Subcutaneous abdominal adipose tissue (tissue), 5 donors: ENCODE measurements at regions not wholly inside any gene's neighbourhood (a gene's known extent, or its start where the extent isn't known, plus 50 kb on each side); places are given as distances from the start of the nearest gene placed in this dataset.
"Not testable (repeated sequence)": the region's sequence is repeated elsewhere in the genome, so short reads cannot be mapped to it uniquely, and the experiment has no call there.

Source experiments
- H3K27ac ChIP-seq: one replicate; pipeline ENCODE4 v1.7.0; 2013; ENCODE audit warnings: low read depth, mild to moderate bottlenecking, inconsistent platforms, low read length, moderate library complexity
- H3K27me3 ChIP-seq, 5 donors: one replicate each; pipeline ENCODE4 v1.7.0; 2013; ENCODE audit warnings: low read length in 5 of 5, inconsistent platforms in 1 of 5; ENCODE audit not compliant: control insufficient read depth in 5 of 5, insufficient read depth in 4 of 5
- H3K36me3 ChIP-seq, 5 donors: one replicate each; pipeline ENCODE4 v1.7.0; 2013; ENCODE audit warnings: low read length in 5 of 5; ENCODE audit not compliant: control insufficient read depth in 5 of 5, insufficient read depth in 5 of 5
- H3K4me1 ChIP-seq, 5 donors: one replicate each; pipeline ENCODE4 v1.7.0; 2013; ENCODE audit warnings: low read length in 5 of 5, mild to moderate bottlenecking in 3 of 5, moderate library complexity in 1 of 5; ENCODE audit not compliant: control insufficient read depth in 5 of 5, insufficient read depth in 5 of 5
- H3K4me3 ChIP-seq, 5 donors: one replicate each; pipeline ENCODE4 v1.7.0; 2013; ENCODE audit warnings: low read length in 5 of 5, low read depth in 1 of 5
- H3K9ac ChIP-seq, 5 donors: one replicate each; pipeline ENCODE4 v1.7.0; 2013; ENCODE audit warnings: low read length in 5 of 5, mild to moderate bottlenecking in 4 of 5, moderate library complexity in 3 of 5
- H3K9me3 ChIP-seq, 5 donors: one replicate each; pipeline ENCODE4 v1.7.0; 2013; ENCODE audit warnings: low read length in 5 of 5; ENCODE audit not compliant: control insufficient read depth in 5 of 5
- donor health status: healthy.
- donor health status: healthy.
- donor health status: healthy.
- donor health status: healthy.
- donor health status: healthy.

DNA sequence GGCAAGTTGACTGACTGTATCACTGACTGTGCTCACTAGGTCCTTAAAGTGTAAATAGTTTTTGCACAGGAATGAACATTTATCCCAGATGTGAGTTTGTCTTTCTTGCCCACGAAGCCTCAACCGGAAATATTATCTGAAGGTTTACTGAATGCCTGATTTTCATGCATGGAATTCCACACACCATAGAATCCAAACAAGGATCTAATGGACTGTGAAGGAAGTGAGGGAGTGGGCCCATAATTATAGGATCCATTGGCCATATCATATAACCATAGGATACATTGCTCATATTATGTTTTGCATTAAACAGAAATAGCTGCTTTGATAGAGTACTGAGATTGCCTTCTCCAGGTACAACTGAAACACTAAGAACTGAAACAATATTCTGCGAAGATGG is 1057.2 kb upstream of the EDIL3 start:
- Histone ChIP-seq H3K27ac (no peak overlapping the region), H3K4me1 (no peaks in the 10 kb centered on the region), H3K27me3 (no peaks in the 10 kb centered on the region), H3K9ac (no peak overlapping the region), H3K9me3 (no peaks in the 10 kb centered on the region), H3K36me3 (no peaks in the 10 kb centered on the region), H3K4me3 (no peak overlapping the region)

DNA sequence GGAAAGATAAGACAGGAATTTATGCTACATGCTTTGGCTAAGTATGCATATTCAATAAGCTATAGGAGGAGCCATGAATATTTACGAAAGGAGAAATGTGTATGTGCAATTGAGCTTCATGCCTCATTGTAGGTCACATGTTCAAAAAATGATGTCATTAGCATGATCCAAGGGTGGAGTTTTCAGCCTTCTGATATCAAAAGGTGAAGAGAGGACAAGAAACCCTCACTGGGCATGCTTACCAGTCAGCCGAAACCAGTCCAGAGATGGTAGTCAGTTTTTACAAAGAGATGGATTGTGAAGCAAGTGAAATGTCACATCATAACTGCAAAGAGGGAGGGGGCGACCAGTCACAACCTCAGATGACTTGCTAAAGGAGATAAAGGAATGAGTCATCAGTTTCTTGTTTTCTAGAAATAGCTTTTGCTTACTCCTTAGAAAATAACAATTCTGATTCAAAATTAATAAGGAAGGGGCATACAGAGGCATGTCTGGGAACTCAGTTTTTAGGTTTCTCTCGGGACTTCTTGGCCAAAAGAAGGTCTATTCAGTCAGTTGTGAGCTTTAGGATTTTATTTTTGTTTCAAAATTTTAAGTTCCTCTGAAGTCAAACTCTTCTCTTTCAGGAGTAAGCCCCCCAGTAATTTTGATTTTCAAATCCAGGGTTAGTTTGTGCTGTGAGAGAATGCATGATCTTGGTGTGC is 1067.8 kb upstream of the EDIL3 start:
- Histone ChIP-seq H3K4me1 (no peaks in the 10 kb centered on the region), H3K36me3 (no peaks in the 10 kb centered on the region), H3K4me3 (no peak overlapping the region), H3K27me3 (no peaks in the 10 kb centered on the region), H3K9ac (no peak overlapping the region), H3K9me3 (no peaks in the 10 kb centered on the region), H3K27ac (no peak overlapping the region)

DNA sequence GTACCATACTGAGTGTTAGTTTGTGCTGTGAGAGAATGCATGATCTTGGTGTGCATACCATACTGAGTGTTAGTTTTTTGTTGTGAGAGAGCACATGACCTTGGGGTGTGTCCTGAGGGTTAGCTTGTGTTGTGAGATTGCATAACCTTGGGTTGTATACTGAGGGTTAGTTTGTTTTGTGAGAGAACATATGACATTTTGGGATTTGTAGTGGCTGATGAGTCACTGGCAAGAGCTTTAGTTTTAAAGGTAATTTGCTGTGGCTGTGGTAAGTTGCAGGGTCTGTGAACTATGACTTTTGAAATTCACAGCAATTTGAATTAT is 1068.3 kb upstream of the EDIL3 start:
- no peak overlapping the region for H3K9ac ChIP-seq
- no peaks in the 10 kb centered on the region for H3K27me3 ChIP-seq
- no peak overlapping the region for H3K27ac ChIP-seq

DNA sequence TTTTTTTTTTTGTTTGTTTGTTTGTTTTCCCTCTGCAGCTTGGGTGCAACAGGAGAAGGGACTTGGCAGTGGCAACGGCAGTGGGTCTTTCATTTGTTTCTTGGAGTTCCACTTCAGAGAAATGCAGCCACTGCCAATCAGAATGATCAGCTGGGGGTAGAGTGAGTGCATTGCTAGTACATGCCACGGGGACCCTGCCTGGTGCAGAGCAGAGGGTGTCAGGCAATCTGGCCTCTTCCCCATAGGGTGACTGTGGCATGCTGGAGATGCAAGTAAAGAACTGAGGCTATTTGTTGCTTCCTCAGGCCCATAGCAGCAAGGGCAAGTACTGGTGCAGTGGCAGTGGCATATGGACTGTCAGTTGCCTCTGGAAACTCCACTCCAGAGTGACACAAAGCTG is 1073.6 kb upstream of the EDIL3 start:
- Histone ChIP-seq H3K27ac (no peak overlapping the region), H3K9me3 (no peaks in the 10 kb centered on the region), H3K4me1 (no peaks in the 10 kb centered on the region), H3K4me3 (no peak overlapping the region), H3K27me3 (peaks cover 0 to 4% (median 0%) of the 10 kb centered on the region in 5 donors), H3K36me3 (no peaks in the 10 kb centered on the region), H3K9ac (no peak overlapping the region)

More for the DNA sequence above, 1068.3 kb upstream of the EDIL3 start:
- no peak overlapping the region for H3K4me3 ChIP-seq
- no peaks in the 10 kb centered on the region for H3K9me3 ChIP-seq
- H3K36me3 ChIP-seq, result no peaks in the 10 kb centered on the region
- no peaks in the 10 kb centered on the region for H3K4me1 ChIP-seq

DNA sequence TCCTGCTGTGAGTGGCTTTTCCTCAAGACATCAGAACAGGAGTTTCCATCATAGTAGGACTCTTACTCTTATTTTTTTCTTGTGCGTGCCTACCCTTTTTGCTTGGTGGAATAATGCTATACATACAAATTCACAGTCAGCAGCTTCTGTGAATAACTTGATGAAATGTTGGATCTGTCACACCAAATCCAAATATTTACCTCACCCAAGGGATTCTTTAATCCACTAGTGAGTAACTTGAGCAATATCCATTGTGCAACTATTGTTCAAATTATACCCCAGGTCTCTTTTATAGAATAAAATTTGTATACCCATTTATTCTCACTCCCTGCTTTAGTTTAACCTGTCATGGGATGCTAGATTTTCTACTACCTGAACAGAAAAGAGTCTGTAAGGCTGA is 1078.3 kb upstream of the EDIL3 start:
- no peak overlapping the region for H3K4me3 ChIP-seq
- H3K36me3 ChIP-seq, result no peaks in the 10 kb centered on the region
- peaks cover 0 to 4% (median 0%) of the 10 kb centered on the region in 5 donors for H3K27me3 ChIP-seq
- H3K4me1 ChIP-seq, result no peaks in the 10 kb centered on the region
- H3K9ac ChIP-seq, result no peak overlapping the region
- peaks cover 0 to 6% (median 0%) of the 10 kb centered on the region in 5 donors for H3K9me3 ChIP-seq
- no peak overlapping the region for H3K27ac ChIP-seq

DNA sequence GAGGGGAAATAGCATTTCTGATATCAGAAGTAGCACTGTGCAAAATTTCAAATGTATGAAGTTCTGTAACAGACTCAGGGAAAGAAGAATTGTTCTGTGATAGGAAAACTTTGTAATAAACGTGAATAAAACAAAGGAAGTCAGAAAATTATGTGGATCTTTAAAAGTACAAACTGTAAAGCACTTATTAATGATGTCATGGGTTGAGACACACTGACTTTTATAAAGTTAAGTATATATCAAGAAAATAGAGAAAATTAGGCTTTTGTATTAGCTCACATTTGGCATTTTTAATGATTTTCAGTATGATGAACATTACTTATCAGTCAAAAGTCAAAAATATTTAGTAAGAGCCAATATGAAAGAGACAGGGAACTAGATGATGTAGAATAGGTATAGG is 1081.7 kb upstream of the EDIL3 start:
- no peak overlapping the region for H3K4me3 ChIP-seq
- no peaks in the 10 kb centered on the region for H3K36me3 ChIP-seq
- H3K27me3 ChIP-seq, result no peaks in the 10 kb centered on the region
- H3K4me1 ChIP-seq, result no peaks in the 10 kb centered on the region
- H3K9me3 ChIP-seq, result peaks cover 0 to 6% (median 0%) of the 10 kb centered on the region in 5 donors
- no peak overlapping the region for H3K27ac ChIP-seq
- H3K9ac ChIP-seq, result no peak overlapping the region

DNA sequence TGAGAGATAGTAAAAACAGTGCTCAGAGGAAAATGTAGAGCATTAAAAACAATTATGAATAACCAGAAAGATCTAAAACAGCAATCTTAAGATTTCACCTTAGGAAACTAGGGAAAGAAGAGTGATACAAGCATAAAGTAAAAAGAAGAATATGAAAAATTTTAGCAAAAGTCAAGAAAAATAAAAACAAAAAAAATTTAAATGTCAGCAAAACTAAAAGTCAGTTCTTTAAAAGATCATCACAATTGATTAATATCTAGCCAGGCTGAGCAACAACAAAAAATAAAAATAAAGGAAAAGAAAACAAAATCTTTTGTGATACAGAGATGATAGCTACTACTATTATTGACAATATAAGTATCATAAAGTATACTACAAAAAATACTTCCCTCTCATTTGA is 1088.1 kb upstream of the EDIL3 start:
- no peaks in the 10 kb centered on the region for H3K36me3 ChIP-seq
- H3K9ac ChIP-seq, result no peak overlapping the region
- peaks cover 0 to 3% (median 0%) of the 10 kb centered on the region in 5 donors for H3K9me3 ChIP-seq
- H3K4me3 ChIP-seq, result no peak overlapping the region
- H3K4me1 ChIP-seq, result no peaks in the 10 kb centered on the region
- no peaks in the 10 kb centered on the region for H3K27me3 ChIP-seq
- no peak overlapping the region for H3K27ac ChIP-seq

DNA sequence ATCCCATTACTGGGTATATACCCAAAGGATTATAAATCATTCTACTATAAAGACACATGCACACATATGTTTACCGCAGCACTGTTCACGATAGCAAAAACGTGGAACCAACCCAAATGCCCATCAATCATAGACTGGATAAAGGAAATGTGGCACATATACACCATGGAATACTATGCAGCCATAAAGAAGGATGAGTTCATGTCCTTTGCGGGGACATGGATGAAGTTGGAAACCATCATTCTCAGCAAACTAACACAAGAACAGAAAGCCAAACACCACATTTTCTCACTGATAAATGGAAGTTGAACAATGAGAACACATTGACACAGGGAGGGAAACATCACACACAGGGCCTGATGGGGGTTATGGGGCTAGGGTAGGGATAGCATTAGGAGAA is 1090.5 kb upstream of the EDIL3 start:
- H3K4me3 ChIP-seq, H3K36me3 ChIP-seq, H3K27ac ChIP-seq, H3K9ac ChIP-seq, H3K27me3 ChIP-seq, H3K4me1 ChIP-seq, H3K9me3 ChIP-seq: not testable (repeated sequence)

DNA sequence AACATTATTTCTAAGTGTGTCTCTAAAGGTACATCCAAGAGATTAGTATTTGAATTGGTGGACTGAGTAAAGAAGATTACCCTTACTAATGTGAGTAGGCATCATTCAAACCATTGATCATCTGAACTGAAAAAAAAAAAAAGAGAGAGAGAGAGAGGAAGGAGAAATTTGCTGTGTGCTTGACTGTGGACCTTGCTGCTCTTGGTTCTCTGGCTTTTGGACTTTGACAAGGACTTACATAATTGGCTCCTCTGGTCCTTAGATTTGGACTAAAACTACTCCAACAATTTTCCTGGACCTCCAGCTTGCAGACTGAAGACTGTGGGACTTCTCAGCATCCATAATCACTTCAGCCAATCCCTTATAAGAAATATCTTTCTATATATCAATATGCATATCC is 1091.9 kb upstream of the EDIL3 start:
- Histone ChIP-seq H3K36me3 (no peaks in the 10 kb centered on the region), H3K9me3 (no peaks in the 10 kb centered on the region), H3K4me1 (no peaks in the 10 kb centered on the region), H3K27me3 (no peaks in the 10 kb centered on the region), H3K9ac (no peak overlapping the region), H3K27ac (no peak overlapping the region), H3K4me3 (no peak overlapping the region)

DNA sequence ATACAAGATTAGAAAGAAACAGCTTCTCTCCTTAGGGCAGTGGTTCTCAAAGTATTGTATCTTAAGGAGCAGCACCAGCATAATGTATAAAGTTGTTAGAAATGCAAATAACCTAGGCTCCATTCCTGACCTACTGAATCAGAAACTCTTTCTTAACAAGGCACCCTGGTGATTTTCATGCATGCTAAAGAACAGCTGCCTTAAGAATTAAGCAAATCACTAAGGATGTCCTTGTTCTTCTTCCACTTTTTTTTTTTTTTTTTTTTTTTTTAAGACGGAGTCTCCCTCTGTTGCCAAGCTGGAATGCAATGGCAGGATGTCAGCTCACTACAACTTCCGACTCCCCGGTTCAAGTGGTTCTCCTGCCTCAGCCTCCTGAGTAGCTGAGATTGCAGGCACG is 1095.2 kb upstream of the EDIL3 start:
- Histone ChIP-seq H3K9me3 (peaks cover 0 to 7% (median under 1%) of the 10 kb centered on the region in 5 donors), H3K27me3 (no peaks in the 10 kb centered on the region), H3K27ac (no peak overlapping the region), H3K36me3 (no peaks in the 10 kb centered on the region), H3K9ac (no peak overlapping the region), H3K4me1 (no peaks in the 10 kb centered on the region), H3K4me3 (no peak overlapping the region)
